LNCAP (cell line): ENCODE measurements at regions not wholly inside any gene's neighbourhood (a gene's known extent, or its start where the extent isn't known, plus 50 kb on each side); places are given as distances from the start of the nearest gene placed in this dataset.

Experiments
- TF ChIP-seq, protein P1 (sequence below): fragments of 450-650 bp; IDR thresholded peaks from 2 replicates; pipeline ENCODE4 v1.5.1; 2017; ENCODE audit warnings: mild to moderate bottlenecking

- TF ChIP-seq, protein P1, sequence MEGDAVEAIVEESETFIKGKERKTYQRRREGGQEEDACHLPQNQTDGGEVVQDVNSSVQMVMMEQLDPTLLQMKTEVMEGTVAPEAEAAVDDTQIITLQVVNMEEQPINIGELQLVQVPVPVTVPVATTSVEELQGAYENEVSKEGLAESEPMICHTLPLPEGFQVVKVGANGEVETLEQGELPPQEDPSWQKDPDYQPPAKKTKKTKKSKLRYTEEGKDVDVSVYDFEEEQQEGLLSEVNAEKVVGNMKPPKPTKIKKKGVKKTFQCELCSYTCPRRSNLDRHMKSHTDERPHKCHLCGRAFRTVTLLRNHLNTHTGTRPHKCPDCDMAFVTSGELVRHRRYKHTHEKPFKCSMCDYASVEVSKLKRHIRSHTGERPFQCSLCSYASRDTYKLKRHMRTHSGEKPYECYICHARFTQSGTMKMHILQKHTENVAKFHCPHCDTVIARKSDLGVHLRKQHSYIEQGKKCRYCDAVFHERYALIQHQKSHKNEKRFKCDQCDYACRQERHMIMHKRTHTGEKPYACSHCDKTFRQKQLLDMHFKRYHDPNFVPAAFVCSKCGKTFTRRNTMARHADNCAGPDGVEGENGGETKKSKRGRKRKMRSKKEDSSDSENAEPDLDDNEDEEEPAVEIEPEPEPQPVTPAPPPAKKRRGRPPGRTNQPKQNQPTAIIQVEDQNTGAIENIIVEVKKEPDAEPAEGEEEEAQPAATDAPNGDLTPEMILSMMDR: no peak
These were observed 79.6 kb upstream of the CCDC54 start for GRCh38 chr3:107297597-107297996.

DNA sequence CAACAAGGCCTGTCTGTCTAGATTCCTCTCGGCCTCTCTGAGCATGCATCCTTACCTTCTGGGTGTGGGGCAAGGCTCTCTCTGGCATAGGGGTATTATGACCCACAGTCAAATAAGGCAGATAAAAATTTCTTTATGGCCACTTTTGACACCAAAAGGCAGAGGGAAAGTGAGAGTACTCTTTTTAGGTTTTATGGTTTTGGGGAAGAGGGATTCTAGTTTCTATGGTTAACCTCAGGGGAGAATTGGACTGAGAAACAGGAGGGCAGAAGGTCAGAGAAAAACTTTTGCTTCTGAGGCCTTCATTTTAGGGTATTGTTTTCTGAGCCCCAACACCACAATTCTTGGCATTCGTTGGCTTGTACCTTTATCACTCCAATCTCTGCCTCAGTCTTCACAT, 70.0 kb upstream of the CCDC54 start:
- TF ChIP-seq, protein P1: no peak

GRCh38 chr3:107308716-107309115, 68.5 kb upstream of the CCDC54 start:
- TF ChIP-seq, protein P1: no peak

DNA sequence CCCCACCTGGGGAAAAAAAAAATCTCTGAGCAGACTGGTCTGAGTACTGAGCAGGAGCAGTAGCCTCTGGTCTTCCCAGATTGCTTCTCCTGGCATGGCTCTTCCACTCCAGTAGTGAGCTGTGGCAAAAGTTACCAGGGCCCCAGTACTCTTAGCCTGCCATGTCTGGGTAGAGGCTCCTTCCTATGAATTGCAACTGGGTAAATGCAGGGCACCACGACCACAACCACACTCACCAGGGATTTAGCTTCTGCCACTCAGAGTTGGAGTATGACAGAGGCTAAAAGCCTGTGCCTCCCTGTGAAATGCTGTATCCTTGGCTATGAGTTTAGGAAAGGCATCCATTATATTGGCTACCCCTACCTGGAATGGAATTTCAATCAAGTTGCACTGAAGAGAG, 67.9 kb upstream of the CCDC54 start:
- TF ChIP-seq, protein P1: no peak

DNA sequence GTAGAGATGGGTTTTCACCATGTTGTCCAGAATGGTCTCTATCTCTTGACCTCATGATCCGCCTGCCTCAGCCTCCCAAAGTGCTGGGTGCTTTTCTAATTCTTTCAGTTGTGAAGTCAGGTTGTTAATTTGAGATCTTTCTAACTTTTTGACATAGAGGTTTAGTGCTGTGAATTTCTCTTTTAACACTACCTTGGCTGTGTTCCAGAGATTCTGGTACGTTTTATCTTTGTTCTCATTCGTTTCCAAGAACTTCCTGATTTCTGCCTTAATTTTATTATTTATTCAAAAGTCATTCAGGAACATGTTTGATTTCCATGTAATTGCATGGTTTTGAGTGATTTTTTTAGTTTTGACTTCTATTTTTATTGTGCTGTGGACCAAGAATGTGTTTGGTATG, 63.5 kb upstream of the CCDC54 start:
- TF ChIP-seq, protein P1: no peak

- TF ChIP-seq, protein P1: no peak
These were observed 62.1 kb upstream of the CCDC54 start for GRCh38 chr3:107315141-107315540.

- TF ChIP-seq, protein P1: no peak
These were observed 53.5 kb upstream of the CCDC54 start for GRCh38 chr3:107323723-107324122.

- TF ChIP-seq, protein P1: no peak
These were observed 51.8 kb upstream of the CCDC54 start for GRCh38 chr3:107325446-107325845.
